ENCODE measurements at regions not wholly inside any gene's neighbourhood (a gene's known extent, or its start where the extent isn't known, plus 50 kb on each side); places are given as distances from the start of the nearest gene placed in this dataset.

DNA sequence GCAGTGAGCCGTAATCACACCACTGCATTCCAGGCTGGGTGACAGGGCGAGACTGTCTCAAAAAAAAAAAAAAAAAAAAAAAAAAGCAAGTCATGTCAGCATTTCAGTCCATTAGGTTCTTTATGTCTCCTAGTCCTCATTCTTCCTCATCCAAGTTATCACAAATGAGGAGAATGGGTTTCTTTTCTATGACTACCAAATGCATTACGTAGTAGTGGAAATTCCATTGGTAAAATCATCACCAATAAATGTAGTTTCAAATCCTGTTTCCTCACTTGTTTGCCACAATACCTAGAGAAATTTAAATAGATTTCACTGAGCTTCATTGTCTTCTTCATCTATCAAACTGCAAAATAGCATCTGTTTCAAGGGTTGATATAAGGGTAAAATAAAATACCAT is 317.6 kb upstream of the MME start:
- TF ChIP-seq SP1 (CRISPR knock-in tag; conservative IDR thresholded peaks at IDR 0.05) (no peak), MAX (CRISPR knock-in tag; IDR thresholded peaks at IDR 0.05) (no peak), CTCF (IDR thresholded peaks at IDR 0.05) (no peak), ETV6 (CRISPR knock-in tag; IDR thresholded peaks at IDR 0.05) (no peak), MXD4 (CRISPR knock-in tag; IDR thresholded peaks at IDR 0.05; ENCODE audit: borderline replicate concordance) (no peak)

Measured in WTC11 (cell line).